Mesendoderm (in vitro differentiated cells): ENCODE measurements at regions not wholly inside any gene's neighbourhood (a gene's known extent, or its start where the extent isn't known, plus 50 kb on each side); places are given as distances from the start of the nearest gene placed in this dataset.

Experiments
- DNase-seq: peaks from one replicate; pipeline ENCODE4 v3.0.0; 2013
- H2AK5ac ChIP-seq: 2 replicates; pipeline ENCODE4 v1.6.1; 2013; ENCODE audit warnings: low read length, inconsistent platforms
- H2BK120ac ChIP-seq: 2 replicates; pipeline ENCODE4 v1.6.1; 2013; ENCODE audit warnings: low read depth, mild to moderate bottlenecking, low read length, moderate library complexity, mixed read lengths
- H2BK15ac ChIP-seq: replicated peaks from 2 replicates; pipeline ENCODE4 v1.6.1; 2013; ENCODE audit warnings: low read depth, mild to moderate bottlenecking, moderate library complexity
- H2BK5ac ChIP-seq: 2 replicates; pipeline ENCODE4 v1.6.1; 2013; ENCODE audit warnings: low read length, inconsistent platforms
- H3K18ac ChIP-seq: 2 replicates; pipeline ENCODE4 v1.6.1; 2013; ENCODE audit warnings: mild to moderate bottlenecking, low read length, mixed read lengths
- H3K23ac ChIP-seq: one replicate; pipeline ENCODE4 v1.6.1; 2013; ENCODE audit warnings: low read length
- H3K27ac ChIP-seq: 2 replicates; pipeline ENCODE4 v1.5.1; 2013; ENCODE audit warnings: low read depth, mild to moderate bottlenecking, inconsistent platforms, low read length, moderate library complexity
- H3K27me3 ChIP-seq: 2 replicates; pipeline ENCODE4 v1.6.1; 2013; ENCODE audit warnings: low read length, control low read depth, mild to moderate bottlenecking, inconsistent platforms; ENCODE audit not compliant: insufficient read depth, poor library complexity
- H3K36me3 ChIP-seq: 2 replicates; pipeline ENCODE4 v1.6.1; 2013; ENCODE audit warnings: low read length, inconsistent platforms; ENCODE audit not compliant: control insufficient read depth, insufficient read depth
- H3K4ac ChIP-seq: one replicate; pipeline ENCODE4 v1.6.1; 2013; ENCODE audit warnings: low read depth, mild to moderate bottlenecking, low read length, moderate library complexity
- H3K4me1 ChIP-seq: 2 replicates; pipeline ENCODE4 v1.6.1; 2013; ENCODE audit warnings: low read depth, low read length, inconsistent platforms; ENCODE audit not compliant: control insufficient read depth
- H3K4me2 ChIP-seq: 2 replicates; pipeline ENCODE4 v1.6.1; 2013; ENCODE audit warnings: low read length
- H3K4me3 ChIP-seq: 2 replicates; pipeline ENCODE4 v1.5.1; 2013; ENCODE audit warnings: mild to moderate bottlenecking, low read length
- H3K56ac ChIP-seq: one replicate; pipeline ENCODE4 v1.6.1; 2013; ENCODE audit warnings: low read length
- H3K79me1 ChIP-seq: 2 replicates; pipeline ENCODE4 v1.6.1; 2013; ENCODE audit warnings: low read length, inconsistent platforms
- H3K79me2 ChIP-seq: 2 replicates; pipeline ENCODE4 v1.6.1; 2013; ENCODE audit warnings: mild to moderate bottlenecking, low read length; ENCODE audit not compliant: control insufficient read depth, insufficient read depth
- H3K9ac ChIP-seq: 2 replicates; pipeline ENCODE4 v1.6.1; 2013; ENCODE audit warnings: low read length, inconsistent platforms
- H4K5ac ChIP-seq: one replicate; pipeline ENCODE4 v1.6.1; 2013; ENCODE audit warnings: low read length
- H4K8ac ChIP-seq: one replicate; pipeline ENCODE4 v1.6.1; 2013; ENCODE audit warnings: low read depth, mild to moderate bottlenecking, control low read depth, low read length, moderate library complexity
- WGBS: extraction: QIAGEN DNeasy Blood & Tissue Kit; methylation state at CpG from one replicate; pipeline ENCODE4 v1.1.7; 2013; ENCODE audit warnings: low lambda C conversion rate, missing lambda C conversion rate; ENCODE audit not compliant: insufficient coverage; ENCODE audit errors: extremely low coverage; 5-methylcytosine and 5-hydroxymethylcytosine counted together

DNA sequence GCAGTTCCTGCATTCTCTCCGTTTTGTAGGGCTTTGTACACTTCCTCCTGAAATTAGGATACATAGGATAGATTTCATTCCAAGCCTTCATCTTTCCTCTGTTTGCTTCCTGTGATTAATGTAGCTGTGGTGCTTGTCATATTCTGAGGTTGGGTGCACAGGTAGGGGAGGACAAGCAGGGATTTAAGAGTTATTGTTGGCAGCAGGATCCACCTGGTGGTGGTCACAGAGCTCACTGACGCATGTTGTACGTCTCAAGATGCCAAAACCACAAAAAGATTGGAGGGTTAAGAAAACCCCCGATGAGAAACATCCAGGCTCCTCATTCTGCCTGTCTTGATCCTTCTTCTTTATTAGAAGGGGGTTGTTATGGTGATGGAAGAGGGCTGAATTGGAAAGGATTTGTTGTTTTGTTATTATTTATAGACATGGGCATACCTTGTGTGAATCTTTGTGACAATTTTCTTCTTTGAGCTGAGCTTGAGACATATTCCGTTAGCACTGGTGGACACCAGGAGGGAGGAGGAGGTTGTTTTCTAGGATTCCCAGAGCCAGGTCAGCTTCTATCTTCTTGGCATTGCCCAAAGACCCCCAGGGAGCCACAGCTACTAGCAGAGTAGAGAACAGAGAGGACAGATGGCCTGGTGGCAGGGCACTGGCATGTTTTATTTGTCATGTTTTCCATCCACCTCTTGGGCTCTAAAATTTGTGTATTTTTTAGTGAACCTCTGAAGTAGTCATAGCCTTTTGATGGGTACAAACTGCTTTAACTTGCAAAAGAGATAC lies 57.7 kb upstream of the LARS2 start:
- no peak overlapping the region for H3K18ac ChIP-seq
- H3K27ac ChIP-seq = no peak overlapping the region
- H3K4me1 ChIP-seq = peaks cover 13% of the 10 kb centered on the region
- no CpG with 5 or more reads among the region's 5 CpGs for WGBS
- no peak overlapping the region for H4K5ac ChIP-seq
- H3K36me3 ChIP-seq = no peaks in the 10 kb centered on the region
- H3K23ac ChIP-seq = no peak overlapping the region
- no peaks in the 10 kb centered on the region for H3K79me2 ChIP-seq
- no peak overlapping the region for H4K8ac ChIP-seq
- no peak overlapping the region for H3K9ac ChIP-seq
- no peak overlapping the region for H2AK5ac ChIP-seq
- H3K27me3 ChIP-seq = no peaks in the 10 kb centered on the region
- no peak overlapping the region for H2BK15ac ChIP-seq
- DNase-seq = no peak
- no peak overlapping the region for H2BK5ac ChIP-seq
- no peaks in the 10 kb centered on the region for H3K79me1 ChIP-seq
- no peak overlapping the region for H3K56ac ChIP-seq
- no peak overlapping the region for H3K4me3 ChIP-seq
- no peak overlapping the region for H3K4ac ChIP-seq
- H3K4me2 ChIP-seq = no peak overlapping the region
- H2BK120ac ChIP-seq = no peak overlapping the region

DNA sequence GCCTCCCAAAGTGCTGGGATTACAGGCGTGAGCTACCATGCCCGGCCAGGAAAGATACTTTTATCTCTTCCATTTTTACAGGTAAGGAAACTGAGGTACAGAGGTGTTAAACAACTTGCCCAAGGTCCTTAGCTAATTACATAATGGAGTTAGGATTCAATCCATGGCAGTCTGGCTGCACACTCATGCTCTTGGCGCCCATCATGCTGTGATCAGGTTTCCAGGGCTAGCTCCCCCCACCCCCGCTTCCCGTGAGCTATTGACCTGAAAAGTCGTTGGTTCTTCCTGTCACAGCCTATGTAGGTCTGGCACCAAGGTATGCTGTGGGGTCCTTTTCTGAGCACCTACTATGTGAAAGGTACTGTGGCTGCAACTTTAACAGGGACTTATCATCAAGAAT lies 55.9 kb upstream of the LARS2 start:
- H3K4me2 ChIP-seq = no peak overlapping the region
- H3K4ac ChIP-seq = no peak overlapping the region
- H3K4me3 ChIP-seq = no peak overlapping the region
- H3K27me3 ChIP-seq = no peaks in the 10 kb centered on the region
- H3K18ac ChIP-seq = no peak overlapping the region
- peaks cover 13% of the 10 kb centered on the region for H3K4me1 ChIP-seq
- no peak overlapping the region for H3K27ac ChIP-seq
- H4K5ac ChIP-seq = no peak overlapping the region
- no peak overlapping the region for H4K8ac ChIP-seq
- H3K79me1 ChIP-seq = no peaks in the 10 kb centered on the region
- H2BK15ac ChIP-seq = no peak overlapping the region
- no peak overlapping the region for H2AK5ac ChIP-seq
- H3K56ac ChIP-seq = no peak overlapping the region
- no peak overlapping the region for H3K9ac ChIP-seq
- H3K23ac ChIP-seq = no peak overlapping the region
- no peak for DNase-seq
- H3K79me2 ChIP-seq = no peaks in the 10 kb centered on the region
- no CpG with 5 or more reads among the region's 6 CpGs for WGBS
- peak overlapping the region; percentile 15 for H2BK5ac ChIP-seq
- no peaks in the 10 kb centered on the region for H3K36me3 ChIP-seq
- no peak overlapping the region for H2BK120ac ChIP-seq

DNA sequence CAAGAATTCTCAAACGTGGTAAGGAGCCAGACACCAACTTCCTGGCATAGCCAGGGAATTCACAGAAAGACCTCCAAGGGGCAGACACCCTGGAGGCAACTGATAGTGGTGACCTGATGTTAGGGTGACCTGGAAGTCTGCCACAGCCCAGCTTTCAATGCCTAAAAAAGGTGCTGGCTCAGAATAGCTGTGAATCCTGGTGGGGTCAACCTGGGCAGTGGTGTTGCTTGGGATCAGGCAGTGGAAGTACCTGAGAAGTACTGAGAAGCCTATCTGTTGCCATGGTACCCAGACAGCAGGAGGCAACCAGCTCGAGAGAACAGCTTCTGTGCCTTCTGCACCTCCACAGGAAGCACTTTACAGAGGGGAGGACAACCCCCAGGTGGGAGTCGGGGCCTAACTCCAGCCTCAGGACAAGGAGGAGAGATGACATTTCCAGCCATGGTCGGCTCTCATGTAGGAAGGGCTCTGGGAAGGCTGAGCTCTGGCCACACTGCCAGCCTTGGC lies 55.4 kb upstream of the LARS2 start:
- Histone ChIP-seq H4K8ac (no peak overlapping the region), H2BK120ac (no peak overlapping the region), H3K4me1 (peaks cover 13% of the 10 kb centered on the region), H3K23ac (no peak overlapping the region), H3K4me2 (no peak overlapping the region), H3K27me3 (no peaks in the 10 kb centered on the region), H3K56ac (peak overlapping the region; percentile 68), H3K9ac (no peak overlapping the region), H3K36me3 (no peaks in the 10 kb centered on the region), H3K27ac (peak overlapping the region; percentile 22), H3K4ac (no peak overlapping the region), H3K4me3 (no peak overlapping the region), H2BK15ac (no peak overlapping the region), H4K5ac (no peak overlapping the region), H3K79me2 (no peaks in the 10 kb centered on the region), H3K79me1 (no peaks in the 10 kb centered on the region), H3K18ac (no peak overlapping the region), H2BK5ac (peak overlapping the region; percentile 93), H2AK5ac (no peak overlapping the region)
- WGBS = no CpG with 5 or more reads among the region's 4 CpGs
- peak; percentile 92 for DNase-seq

DNA sequence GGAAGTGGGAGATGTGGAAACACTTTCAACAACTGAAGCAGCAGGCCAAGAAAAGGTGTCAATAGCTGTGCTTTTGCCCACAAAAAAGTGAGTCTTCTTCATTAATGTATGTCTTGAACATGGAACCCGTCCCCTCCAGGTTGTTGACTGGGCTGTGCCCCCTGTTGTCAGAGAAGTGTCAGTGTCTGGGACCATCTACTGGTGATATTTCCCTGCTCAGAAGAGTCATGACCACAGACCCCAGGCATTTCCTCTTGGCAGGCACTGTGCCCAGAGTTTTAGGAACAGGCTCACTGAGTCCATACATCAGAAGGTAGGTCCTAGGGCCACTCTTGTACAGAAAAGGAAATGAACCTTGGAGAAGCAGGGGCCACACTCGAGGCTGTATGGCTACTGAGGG lies 54.8 kb upstream of the LARS2 start:
- Histone ChIP-seq H3K79me2 (no peaks in the 10 kb centered on the region), H3K56ac (peak overlapping the region; percentile 68), H3K27ac (peak overlapping the region; percentile 22), H3K4me1 (peaks cover 13% of the 10 kb centered on the region), H3K36me3 (no peaks in the 10 kb centered on the region), H4K5ac (no peak overlapping the region), H2BK120ac (no peak overlapping the region), H2BK5ac (peak overlapping the region; percentile 93), H3K79me1 (no peaks in the 10 kb centered on the region), H2AK5ac (peak overlapping the region; percentile 33), H4K8ac (no peak overlapping the region), H3K4ac (no peak overlapping the region), H3K18ac (no peak overlapping the region), H2BK15ac (no peak overlapping the region), H3K4me2 (no peak overlapping the region), H3K27me3 (no peaks in the 10 kb centered on the region), H3K9ac (no peak overlapping the region), H3K23ac (no peak overlapping the region), H3K4me3 (no peak overlapping the region)
- no CpG with 5 or more reads among the region's 2 CpGs for WGBS
- DNase-seq = peak; percentile 67

DNA sequence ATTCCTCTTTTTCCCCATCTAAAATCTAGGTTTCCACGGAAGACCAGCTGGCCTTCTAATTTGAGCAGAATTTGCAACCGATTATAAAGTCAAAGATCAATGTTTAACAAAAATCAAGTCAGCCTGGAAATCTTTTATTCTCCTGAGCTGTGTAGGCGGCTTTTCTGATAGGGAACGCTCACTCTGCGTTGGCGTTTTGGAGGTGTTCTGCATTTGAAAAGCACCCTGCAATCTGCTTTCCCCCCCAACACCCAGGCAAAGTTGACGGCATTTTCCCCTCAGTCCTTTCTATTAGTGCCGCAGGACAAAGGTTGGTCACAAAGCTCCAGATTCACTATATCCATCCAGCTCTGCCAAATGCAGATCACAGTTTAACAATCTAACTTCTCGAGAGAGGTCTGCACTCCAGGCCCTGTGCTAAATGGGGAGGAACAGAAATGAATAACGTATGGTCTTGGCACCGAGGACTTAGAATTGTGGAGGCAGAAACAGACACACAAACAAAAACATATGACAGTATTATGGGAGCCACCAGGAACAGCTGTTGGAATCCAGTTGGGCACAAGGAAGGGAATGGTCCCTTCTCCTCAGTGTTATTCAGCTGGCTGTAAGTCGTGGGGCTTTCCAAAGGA lies 50.4 kb upstream of the LARS2 start:
- no CpG with 5 or more reads among the region's 12 CpGs for WGBS
- Histone ChIP-seq H3K27ac (no peak overlapping the region), H2BK120ac (no peak overlapping the region)

More for the DNA sequence above, 50.4 kb upstream of the LARS2 start:
- Histone ChIP-seq H3K18ac (no peak overlapping the region), H3K4me3 (no peak overlapping the region), H3K4me2 (no peak overlapping the region), H3K4me1 (peaks cover 12% of the 10 kb centered on the region), H3K36me3 (no peaks in the 10 kb centered on the region), H4K8ac (no peak overlapping the region), H4K5ac (no peak overlapping the region), H3K9ac (no peak overlapping the region), H3K4ac (no peak overlapping the region), H2BK15ac (no peak overlapping the region), H2AK5ac (no peak overlapping the region), H3K27me3 (no peaks in the 10 kb centered on the region), H2BK5ac (no peak overlapping the region), H3K79me2 (no peaks in the 10 kb centered on the region), H3K56ac (no peak overlapping the region), H3K79me1 (no peaks in the 10 kb centered on the region), H3K23ac (no peak overlapping the region)
- no peak for DNase-seq
